NT2/D1 (cell line): ENCODE measurements at regions not wholly inside any gene's neighbourhood (a gene's known extent, or its start where the extent isn't known, plus 50 kb on each side); places are given as distances from the start of the nearest gene placed in this dataset.

Experiments used
- DNase-seq: peaks from one replicate; pipeline ENCODE4 v3.0.0-alpha.2; 2011; ENCODE audit warnings: low read depth, low spot score
- H3K27me3 ChIP-seq: 2 replicates; pipeline ENCODE4 v1.6.0; 2011; ENCODE audit warnings: mild to moderate bottlenecking; ENCODE audit not compliant: insufficient read length, insufficient read depth
- H3K36me3 ChIP-seq: 2 replicates; pipeline ENCODE4 v1.6.1; 2011; ENCODE audit warnings: mild to moderate bottlenecking, low read length, mixed read lengths; ENCODE audit not compliant: insufficient read depth, insufficient read length
- H3K4me1 ChIP-seq: 2 replicates; pipeline ENCODE4 v1.5.1; 2011; ENCODE audit not compliant: insufficient read depth, insufficient read length
- H3K4me3 ChIP-seq: 2 replicates; pipeline ENCODE4 v1.5.1; 2011; ENCODE audit warnings: low read depth; ENCODE audit not compliant: insufficient read length
- H3K9ac ChIP-seq: 2 replicates; pipeline ENCODE4 v1.6.0; 2011; ENCODE audit warnings: low read depth; ENCODE audit not compliant: insufficient read length
- H3K9me3 ChIP-seq: 2 replicates; pipeline ENCODE4 v1.5.1; 2011; ENCODE audit warnings: mild to moderate bottlenecking, low read length; ENCODE audit not compliant: insufficient read depth
- SUZ12 ChIP-seq: IDR thresholded peaks from 2 replicates; pipeline ENCODE4 v1.6.1; 2011; ENCODE audit not compliant: insufficient read length, insufficient read depth; ENCODE audit errors: extremely low read depth
- YY1 ChIP-seq: IDR thresholded peaks from 2 replicates; pipeline ENCODE4 v1.6.1; 2011; ENCODE audit not compliant: insufficient read length, insufficient read depth
- ZNF274 ChIP-seq: IDR thresholded peaks from 2 replicates; pipeline ENCODE4 v1.6.1; 2011; ENCODE audit warnings: mild to moderate bottlenecking, low read depth, low read length

DNA sequence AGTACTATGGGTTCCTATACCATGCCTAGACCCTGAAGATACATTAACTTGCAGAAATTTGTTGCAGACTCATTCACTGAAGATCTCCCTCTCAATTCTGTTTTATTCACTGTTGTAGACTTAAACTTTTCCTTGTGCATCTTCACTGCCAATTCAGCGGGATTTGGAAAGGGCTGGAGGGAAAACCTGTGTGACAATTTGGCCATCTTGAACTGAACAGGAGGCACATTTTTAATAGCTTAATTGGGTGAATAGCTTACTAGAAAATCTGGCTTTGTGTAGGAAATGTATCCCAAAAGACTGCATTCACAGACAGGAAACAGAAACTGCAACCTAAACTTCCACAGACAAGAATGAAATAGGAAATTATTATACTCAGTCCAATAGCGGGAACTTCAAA lies 512.3 kb downstream of the XIRP2 start:
- no peaks in the 10 kb centered on the region for H3K36me3 ChIP-seq
- H3K9me3 ChIP-seq, result peaks cover 10% of the 10 kb centered on the region
- TF ChIP-seq SUZ12 (no peak), YY1 (no peak), ZNF274 (no peak)
- H3K9ac ChIP-seq, result no peak overlapping the region
- DNase-seq, result no peak
- no peaks in the 10 kb centered on the region for H3K4me1 ChIP-seq
- no peaks in the 10 kb centered on the region for H3K27me3 ChIP-seq
- H3K4me3 ChIP-seq, result no peak overlapping the region

GRCh38 chr2:167398873-167399272 lies 510.6 kb downstream of the XIRP2 start:
- H3K27me3 ChIP-seq, result no peaks in the 10 kb centered on the region

GRCh38 chr2:167388901-167389300 lies 500.6 kb downstream of the XIRP2 start:
- Histone ChIP-seq H3K36me3 (no peaks in the 10 kb centered on the region), H3K9me3 (no peaks in the 10 kb centered on the region), H3K4me1 (no peaks in the 10 kb centered on the region), H3K4me3 (no peak overlapping the region), H3K9ac (no peak overlapping the region), H3K27me3 (no peaks in the 10 kb centered on the region)
- TF ChIP-seq SUZ12 (no peak), ZNF274 (no peak), YY1 (no peak)
- DNase-seq, result no peak

More at GRCh38 chr2:167398873-167399272, 510.6 kb downstream of the XIRP2 start:
- Histone ChIP-seq H3K9ac (no peak overlapping the region), H3K36me3 (no peaks in the 10 kb centered on the region), H3K9me3 (peaks cover 7% of the 10 kb centered on the region), H3K4me1 (no peaks in the 10 kb centered on the region), H3K4me3 (no peak overlapping the region)
- no peak for DNase-seq
- no peak for TF ChIP-seq SUZ12
- no peak for TF ChIP-seq YY1
- no peak for TF ChIP-seq ZNF274

GRCh38 chr2:167388497-167388896 lies 500.2 kb downstream of the XIRP2 start:
- Histone ChIP-seq H3K27me3 (no peaks in the 10 kb centered on the region), H3K4me1 (no peaks in the 10 kb centered on the region), H3K9me3 (no peaks in the 10 kb centered on the region), H3K9ac (no peak overlapping the region), H3K36me3 (no peaks in the 10 kb centered on the region), H3K4me3 (no peak overlapping the region)
- no peak for TF ChIP-seq ZNF274
- no peak for TF ChIP-seq YY1
- TF ChIP-seq SUZ12, result no peak
- no peak for DNase-seq

DNA sequence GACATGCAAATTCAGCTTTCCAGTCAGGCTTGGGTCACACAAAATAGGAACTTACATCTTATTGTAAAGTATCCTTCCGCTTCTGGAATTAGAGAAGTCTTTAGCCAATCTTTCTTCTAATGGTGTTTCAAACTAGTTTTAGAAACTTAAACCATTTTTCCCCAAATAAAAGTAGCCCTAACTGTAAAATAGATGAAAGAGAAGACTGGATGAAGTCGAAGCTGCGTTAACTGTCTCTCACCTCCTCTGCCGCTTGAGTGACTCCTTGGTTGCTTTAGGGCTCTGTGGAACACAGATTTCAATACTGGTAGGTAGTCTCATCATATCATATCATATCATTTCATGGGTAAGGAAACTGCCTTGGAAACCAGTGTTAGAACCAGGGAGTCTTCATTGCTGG lies 498.4 kb downstream of the XIRP2 start:
- Histone ChIP-seq H3K36me3 (no peaks in the 10 kb centered on the region), H3K9ac (no peak overlapping the region), H3K4me1 (no peaks in the 10 kb centered on the region), H3K9me3 (no peaks in the 10 kb centered on the region), H3K4me3 (no peak overlapping the region), H3K27me3 (no peaks in the 10 kb centered on the region)
- no peak for DNase-seq
- TF ChIP-seq YY1, result no peak
- no peak for TF ChIP-seq ZNF274
- no peak for TF ChIP-seq SUZ12

GRCh38 chr2:167383610-167384194 lies 495.4 kb downstream of the XIRP2 start:
- Histone ChIP-seq H3K9me3 (no peaks in the 10 kb centered on the region), H3K9ac (no peak overlapping the region), H3K27me3 (no peaks in the 10 kb centered on the region), H3K36me3 (no peaks in the 10 kb centered on the region), H3K4me3 (no peak overlapping the region), H3K4me1 (no peaks in the 10 kb centered on the region)
- TF ChIP-seq SUZ12, result no peak
- no peak for TF ChIP-seq ZNF274
- TF ChIP-seq YY1, result no peak
- no peak for DNase-seq

GRCh38 chr2:167381349-167381748 lies 493.1 kb downstream of the XIRP2 start:
- Histone ChIP-seq H3K27me3 (no peaks in the 10 kb centered on the region), H3K4me1 (no peaks in the 10 kb centered on the region), H3K9me3 (no peaks in the 10 kb centered on the region), H3K4me3 (no peak overlapping the region), H3K36me3 (no peaks in the 10 kb centered on the region), H3K9ac (no peak overlapping the region)
- TF ChIP-seq SUZ12 (no peak), ZNF274 (no peak), YY1 (no peak)
- no peak for DNase-seq

DNA sequence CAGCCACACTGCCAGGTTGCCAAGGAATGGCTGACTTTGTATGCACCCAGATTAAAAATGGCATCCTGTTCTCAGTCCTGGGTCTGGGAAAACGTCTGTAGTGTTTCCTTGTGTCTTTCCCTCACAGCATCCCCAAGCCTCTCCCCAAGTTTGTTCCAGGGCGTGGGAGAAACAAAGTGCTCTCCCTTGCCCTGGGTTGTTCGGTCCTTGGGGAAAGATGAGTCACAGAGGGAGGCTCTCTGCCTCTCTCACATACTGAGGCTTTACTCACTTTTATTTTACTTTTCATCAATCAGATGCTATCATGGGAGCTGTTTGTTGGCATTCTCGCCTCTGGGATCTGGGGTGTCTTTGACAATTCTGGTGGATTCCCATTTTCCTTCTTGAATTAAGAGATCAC lies 492.3 kb downstream of the XIRP2 start:
- Histone ChIP-seq H3K9ac (no peak overlapping the region), H3K4me1 (no peaks in the 10 kb centered on the region), H3K36me3 (no peaks in the 10 kb centered on the region), H3K27me3 (no peaks in the 10 kb centered on the region), H3K4me3 (no peak overlapping the region), H3K9me3 (no peaks in the 10 kb centered on the region)
- DNase-seq, result no peak
- TF ChIP-seq YY1 (no peak), SUZ12 (no peak), ZNF274 (no peak)
